ENCODE measurements at regions not wholly inside any gene's neighbourhood (a gene's known extent, or its start where the extent isn't known, plus 50 kb on each side); places are given as distances from the start of the nearest gene placed in this dataset.

DNA sequence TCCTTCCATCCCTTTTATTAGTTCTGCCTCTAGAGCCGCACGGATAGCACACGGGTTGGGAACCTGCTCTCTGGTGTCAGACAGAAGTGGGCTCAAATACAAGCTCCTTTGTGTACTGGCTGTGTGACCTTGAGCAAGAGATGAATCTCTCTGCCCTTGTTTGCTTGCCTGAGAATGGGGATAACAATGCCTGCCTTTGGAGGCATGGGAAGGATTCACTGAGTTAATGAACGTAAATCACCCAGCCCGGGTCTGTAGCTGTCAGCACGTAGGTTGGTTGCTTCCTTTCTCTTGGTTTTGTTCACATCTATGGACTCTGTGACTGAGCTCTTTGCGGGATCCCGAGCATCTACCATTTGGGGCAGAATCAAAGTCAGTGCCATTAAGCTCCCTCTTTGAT is 79.3 kb upstream of the NRXN3 start:
- WGBS: 72% methylated on average over 8 of the region's 8 CpGs
- H3K9ac ChIP-seq (ENCODE audit: low read depth in 1 of 2, low read length in 2 of 2): no peak overlapping the region
- no peaks in the 10 kb centered on the region for H3K4me1 ChIP-seq (ENCODE audit: control insufficient read depth in 4 of 4, insufficient read depth in 4 of 4, low read length in 3 of 4)
- DNase-seq (ENCODE audit: low spot score): no peak
- no peak overlapping the region for H3K4me3 ChIP-seq (ENCODE audit: low read depth in 1 of 3, low read length in 3 of 3)
- TF ChIP-seq HNF4G (IDR thresholded peaks at IDR 0.05) (no peak), EGR1 (IDR thresholded peaks at IDR 0.05; ENCODE audit: low read depth in 2 of 2) (no peak), HNF4A (conservative IDR thresholded peaks at IDR 0.05) (no peak), RAD21 (IDR thresholded peaks at IDR 0.05) (no peak), GABPA (IDR thresholded peaks at IDR 0.05 in 1 of 2, conservative IDR thresholded peaks at IDR 0.05 in 1 of 2) (no peak), YY1 (IDR thresholded peaks at IDR 0.05) (no peak)
- TF ChIP-seq, protein P1, sequence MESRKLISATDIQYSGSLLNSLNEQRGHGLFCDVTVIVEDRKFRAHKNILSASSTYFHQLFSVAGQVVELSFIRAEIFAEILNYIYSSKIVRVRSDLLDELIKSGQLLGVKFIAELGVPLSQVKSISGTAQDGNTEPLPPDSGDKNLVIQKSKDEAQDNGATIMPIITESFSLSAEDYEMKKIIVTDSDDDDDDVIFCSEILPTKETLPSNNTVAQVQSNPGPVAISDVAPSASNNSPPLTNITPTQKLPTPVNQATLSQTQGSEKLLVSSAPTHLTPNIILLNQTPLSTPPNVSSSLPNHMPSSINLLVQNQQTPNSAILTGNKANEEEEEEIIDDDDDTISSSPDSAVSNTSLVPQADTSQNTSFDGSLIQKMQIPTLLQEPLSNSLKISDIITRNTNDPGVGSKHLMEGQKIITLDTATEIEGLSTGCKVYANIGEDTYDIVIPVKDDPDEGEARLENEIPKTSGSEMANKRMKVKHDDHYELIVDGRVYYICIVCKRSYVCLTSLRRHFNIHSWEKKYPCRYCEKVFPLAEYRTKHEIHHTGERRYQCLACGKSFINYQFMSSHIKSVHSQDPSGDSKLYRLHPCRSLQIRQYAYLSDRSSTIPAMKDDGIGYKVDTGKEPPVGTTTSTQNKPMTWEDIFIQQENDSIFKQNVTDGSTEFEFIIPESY (IDR thresholded peaks at IDR 0.05): no peak
- TF ChIP-seq, protein P2, sequence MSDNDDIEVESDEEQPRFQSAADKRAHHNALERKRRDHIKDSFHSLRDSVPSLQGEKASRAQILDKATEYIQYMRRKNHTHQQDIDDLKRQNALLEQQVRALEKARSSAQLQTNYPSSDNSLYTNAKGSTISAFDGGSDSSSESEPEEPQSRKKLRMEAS (IDR thresholded peaks at IDR 0.05): no peak
- no peaks in the 10 kb centered on the region for H3K9me3 ChIP-seq (ENCODE audit: control insufficient read depth in 4 of 4, low read length in 3 of 4)
- H3K27ac ChIP-seq (ENCODE audit: low read depth in 1 of 2, low read length in 2 of 2): no peak overlapping the region
- no peaks in the 10 kb centered on the region for H3K36me3 ChIP-seq (ENCODE audit: control insufficient read depth in 4 of 4, insufficient read depth in 3 of 4, low read depth in 1 of 4, low read length in 3 of 4)
- H3K27me3 ChIP-seq (ENCODE audit: control insufficient read depth in 4 of 4, insufficient read depth in 4 of 4, low read length in 3 of 4): peaks cover 0 to 2% (median 0%) of the 10 kb centered on the region in 4 donors

GRCh38 chr14:78091361-78091760 is 78.8 kb upstream of the NRXN3 start:
- Histone ChIP-seq H3K36me3 (ENCODE audit: control insufficient read depth in 4 of 4, insufficient read depth in 3 of 4, low read depth in 1 of 4, low read length in 3 of 4) (no peaks in the 10 kb centered on the region), H3K9me3 (ENCODE audit: control insufficient read depth in 4 of 4, low read length in 3 of 4) (no peaks in the 10 kb centered on the region), H3K4me1 (ENCODE audit: control insufficient read depth in 4 of 4, insufficient read depth in 4 of 4, low read length in 3 of 4) (no peaks in the 10 kb centered on the region), H3K4me3 (ENCODE audit: low read depth in 1 of 3, low read length in 3 of 3) (no peak overlapping the region), H3K9ac (ENCODE audit: low read depth in 1 of 2, low read length in 2 of 2) (no peak overlapping the region), H3K27me3 (ENCODE audit: control insufficient read depth in 4 of 4, insufficient read depth in 4 of 4, low read length in 3 of 4) (no peaks in the 10 kb centered on the region), H3K27ac (ENCODE audit: low read depth in 1 of 2, low read length in 2 of 2) (no peak overlapping the region)
- TF ChIP-seq CTCF (IDR thresholded peaks at IDR 0.05; ENCODE audit: low read depth, low read length, missing input control) (no peak), JUND (IDR thresholded peaks at IDR 0.05) (no peak)
- DNase-seq (ENCODE audit: low spot score): no peak
- WGBS: 69% methylated on average over 5 of the region's 5 CpGs

- WGBS: 71% methylated on average over 7 of the region's 7 CpGs
- TF ChIP-seq, protein P3, sequence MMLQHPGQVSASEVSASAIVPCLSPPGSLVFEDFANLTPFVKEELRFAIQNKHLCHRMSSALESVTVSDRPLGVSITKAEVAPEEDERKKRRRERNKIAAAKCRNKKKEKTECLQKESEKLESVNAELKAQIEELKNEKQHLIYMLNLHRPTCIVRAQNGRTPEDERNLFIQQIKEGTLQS (IDR thresholded peaks at IDR 0.05): no peak
- no peak for TF ChIP-seq RAD21 (IDR thresholded peaks at IDR 0.05)
- TF ChIP-seq SP1 (IDR thresholded peaks at IDR 0.05): no peak
- TF ChIP-seq, protein P2 (IDR thresholded peaks at IDR 0.05): no peak
- TF ChIP-seq GABPA (IDR thresholded peaks at IDR 0.05 in 1 of 2, conservative IDR thresholded peaks at IDR 0.05 in 1 of 2): no peak
- TF ChIP-seq RXRA (IDR thresholded peaks at IDR 0.05): no peak
- TF ChIP-seq YY1 (IDR thresholded peaks at IDR 0.05): no peak
- no peak for TF ChIP-seq REST (IDR thresholded peaks at IDR 0.05)
- TF ChIP-seq HNF4G (IDR thresholded peaks at IDR 0.05): no peak
- TF ChIP-seq TAF1 (conservative IDR thresholded peaks at IDR 0.05): no peak
- TF ChIP-seq EGR1 (IDR thresholded peaks at IDR 0.05; ENCODE audit: low read depth in 2 of 2): no peak
- no peak for TF ChIP-seq CTCF (IDR thresholded peaks at IDR 0.05; ENCODE audit: low read depth, low read length, missing input control)
- TF ChIP-seq FOXA1 (IDR thresholded peaks at IDR 0.05): no peak
- no peak for TF ChIP-seq JUND (IDR thresholded peaks at IDR 0.05)
Measured at GRCh38 chr14:78092040-78092439, 78.1 kb upstream of the NRXN3 start.

More at GRCh38 chr14:78092040-78092439, 78.1 kb upstream of the NRXN3 start:
- Histone ChIP-seq H3K27me3 (ENCODE audit: control insufficient read depth in 4 of 4, insufficient read depth in 4 of 4, low read length in 3 of 4) (no peaks in the 10 kb centered on the region), H3K9ac (ENCODE audit: low read depth in 1 of 2, low read length in 2 of 2) (no peak overlapping the region), H3K4me1 (ENCODE audit: control insufficient read depth in 4 of 4, insufficient read depth in 4 of 4, low read length in 3 of 4) (no peaks in the 10 kb centered on the region), H3K27ac (ENCODE audit: low read depth in 1 of 2, low read length in 2 of 2) (no peak overlapping the region), H3K9me3 (ENCODE audit: control insufficient read depth in 4 of 4, low read length in 3 of 4) (no peaks in the 10 kb centered on the region), H3K36me3 (ENCODE audit: control insufficient read depth in 4 of 4, insufficient read depth in 3 of 4, low read depth in 1 of 4, low read length in 3 of 4) (no peaks in the 10 kb centered on the region), H3K4me3 (ENCODE audit: low read depth in 1 of 3, low read length in 3 of 3) (no peak overlapping the region)
- DNase-seq (ENCODE audit: low spot score): no peak
